ENCODE measurements at regions not wholly inside any gene's neighbourhood (a gene's known extent, or its start where the extent isn't known, plus 50 kb on each side); places are given as distances from the start of the nearest gene placed in this dataset.
"Not testable (repeated sequence)": the region's sequence is repeated elsewhere in the genome, so short reads cannot be mapped to it uniquely, and the experiment has no call there.

GRCh38 chr3:177439694-177440269 lies 242.5 kb upstream of the TBL1XR1 start:
- no peak for DNase-seq

- DNase-seq = no peak
Observed at GRCh38 chr3:177440456-177441104, 243.3 kb upstream of the TBL1XR1 start.

- DNase-seq = no peak
Observed at GRCh38 chr3:177441276-177441812, 244.1 kb upstream of the TBL1XR1 start.

- no peak for DNase-seq
Observed at GRCh38 chr3:177441813-177442646, 244.7 kb upstream of the TBL1XR1 start.

- DNase-seq = no peak
Observed at GRCh38 chr3:177443469-177443868, 246.2 kb upstream of the TBL1XR1 start.

GRCh38 chr3:177444696-177445095 lies 247.4 kb upstream of the TBL1XR1 start:
- no peak for DNase-seq

GRCh38 chr3:177445549-177445948 lies 248.3 kb upstream of the TBL1XR1 start:
- no peak for DNase-seq

- no peak for DNase-seq
Observed at GRCh38 chr3:177446165-177446601, 248.9 kb upstream of the TBL1XR1 start.

GRCh38 chr3:177447938-177448337 lies 250.7 kb upstream of the TBL1XR1 start:
- DNase-seq = no peak

- no peak for DNase-seq
Observed at GRCh38 chr3:177448987-177449359, 251.7 kb upstream of the TBL1XR1 start.

- no peak for DNase-seq
Observed at GRCh38 chr3:177449360-177450006, 252.2 kb upstream of the TBL1XR1 start.

GRCh38 chr3:177451301-177451750 lies 254.0 kb upstream of the TBL1XR1 start:
- no peak for DNase-seq

- DNase-seq = no peak
Observed at GRCh38 chr3:177451864-177452830, 254.9 kb upstream of the TBL1XR1 start.

GRCh38 chr3:177452831-177453450 lies 255.7 kb upstream of the TBL1XR1 start:
- no peak for DNase-seq

GRCh38 chr3:177453451-177453844 lies 256.2 kb upstream of the TBL1XR1 start:
- no peak for DNase-seq

GRCh38 chr3:177457204-177457603 lies 259.9 kb upstream of the TBL1XR1 start:
- not testable (repeated sequence) for DNase-seq

- DNase-seq = no peak
Observed at GRCh38 chr3:177459401-177459800, 262.1 kb upstream of the TBL1XR1 start.

- no peak for DNase-seq
Observed at GRCh38 chr3:177460047-177460446, 262.8 kb upstream of the TBL1XR1 start.

- no peak for DNase-seq
Observed at GRCh38 chr3:177461765-177462164, 264.5 kb upstream of the TBL1XR1 start.

GRCh38 chr3:177463341-177463740 lies 266.1 kb upstream of the TBL1XR1 start:
- DNase-seq = not testable (repeated sequence)

- DNase-seq = no peak
Observed at GRCh38 chr3:177463863-177464262, 266.6 kb upstream of the TBL1XR1 start.

Measured in NCI-H1048 (cell line).